Peyer's patch (tissue), 4 donors: ENCODE measurements at regions not wholly inside any gene's neighbourhood (a gene's known extent, or its start where the extent isn't known, plus 50 kb on each side); places are given as distances from the start of the nearest gene placed in this dataset.
A peak's percentile ranks its signal among the peaks of the same experiment; 100 is the strongest.

Experiments used
- DNase-seq, 3 donors: peaks; one replicate each; pipeline ENCODE4 v3.0.0-alpha.2; 2017 to 2019
- H3K27ac ChIP-seq, 4 donors: fragments of 200-600 bp; sonication (generic); one replicate each; pipeline ENCODE4 v1.5.1; 2016 to 2019
- H3K27me3 ChIP-seq, 2 donors: fragments of 200-600 bp; sonication (generic); one replicate each; pipeline ENCODE4 v1.5.1; 2019
- H3K36me3 ChIP-seq, 3 donors: fragments of 200-600 bp; sonication (generic); one replicate each; pipeline ENCODE4 v1.5.1; 2016 to 2019
- H3K4me1 ChIP-seq, 4 donors: fragments of 200-600 bp; sonication (generic); one replicate each; pipeline ENCODE4 v1.5.1; 2016 to 2019
- H3K4me3 ChIP-seq, 4 donors: fragments of 200-600 bp; sonication (generic); 1 replicate in 3 of 4; 2 replicates in 1 of 4; pipeline ENCODE4 v1.5.1; 2016 to 2019; ENCODE audit warnings: mild to moderate bottlenecking in 1 of 4
- H3K9me3 ChIP-seq, 4 donors: fragments of 200-600 bp; sonication (generic); one replicate each; pipeline ENCODE4 v1.5.1; 2016 to 2019; ENCODE audit warnings: mild to moderate bottlenecking in 1 of 4
- POLR2A ChIP-seq, 2 donors: fragments of 450-650 bp; IDR thresholded peaks; one replicate each; pipeline ENCODE4 v1.5.1; 2017; ENCODE audit warnings: antibody characterized with exemption in 2 of 2, mild to moderate bottlenecking in 2 of 2, moderate library complexity in 2 of 2
- TF ChIP-seq, protein P1 (sequence below), 6 experiments: fragments of 450-650 bp in 4 of 6; fragments of 200-600 bp in 2 of 6; sonication (generic) in 1 of 6; IDR thresholded peaks; one replicate each; pipeline ENCODE4 v1.5.1; 2017 to 2019; ENCODE audit warnings: antibody characterized with exemption in 6 of 6, mild to moderate bottlenecking in 3 of 6, moderate library complexity in 1 of 6

DNA sequence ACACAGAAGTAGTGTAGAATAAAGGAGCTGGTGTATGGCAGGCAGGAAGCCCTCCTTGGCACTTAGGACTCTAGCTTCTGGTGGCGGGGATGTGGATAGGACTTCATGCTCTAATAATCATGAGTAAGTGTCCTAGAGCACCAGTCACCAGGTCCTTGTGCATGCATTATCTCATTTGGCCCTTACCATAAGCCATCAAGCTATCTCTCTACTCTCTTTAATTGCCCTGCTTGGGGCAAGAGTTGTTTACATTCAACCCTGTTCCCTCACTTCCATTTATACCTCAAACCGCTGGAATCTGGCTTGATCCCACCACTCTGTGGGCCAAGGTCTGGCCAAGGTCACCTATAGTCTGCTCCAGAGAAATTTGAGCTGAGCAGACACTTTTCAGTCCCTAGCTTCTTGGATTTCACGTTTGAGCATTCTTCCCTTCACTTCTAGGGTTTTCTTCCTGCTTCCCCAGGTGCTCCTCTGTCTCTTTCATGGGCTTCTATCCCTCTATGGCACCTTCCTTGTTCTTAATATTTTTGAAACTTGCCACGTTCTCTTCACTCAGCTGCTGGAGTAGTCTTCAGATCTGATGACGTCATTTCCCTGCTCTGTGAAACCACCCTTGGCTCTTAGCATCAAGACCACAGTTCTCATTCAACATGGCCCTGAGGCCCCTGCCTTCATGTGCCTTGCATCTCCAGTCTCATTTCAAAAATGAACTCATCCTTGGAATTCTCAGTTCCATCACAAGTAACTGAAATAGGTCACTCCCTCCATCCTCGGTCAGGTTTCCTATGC lies 94.9 kb upstream of the GATA6 start:
- Histone ChIP-seq H3K27ac (peak overlapping the region in 3 of 4 donors; percentile 34 to 87 (median 79)), H3K36me3 (no peaks in the 10 kb centered on the region), H3K4me1 (peaks cover 0 to 13% (median 0%) of the 10 kb centered on the region in 4 donors), H3K9me3 (no peaks in the 10 kb centered on the region), H3K4me3 (no peak overlapping the region), H3K27me3 (no peaks in the 10 kb centered on the region)
- DNase-seq: peak in 1 of 3 donors; percentile 63
- TF ChIP-seq, protein P1, sequence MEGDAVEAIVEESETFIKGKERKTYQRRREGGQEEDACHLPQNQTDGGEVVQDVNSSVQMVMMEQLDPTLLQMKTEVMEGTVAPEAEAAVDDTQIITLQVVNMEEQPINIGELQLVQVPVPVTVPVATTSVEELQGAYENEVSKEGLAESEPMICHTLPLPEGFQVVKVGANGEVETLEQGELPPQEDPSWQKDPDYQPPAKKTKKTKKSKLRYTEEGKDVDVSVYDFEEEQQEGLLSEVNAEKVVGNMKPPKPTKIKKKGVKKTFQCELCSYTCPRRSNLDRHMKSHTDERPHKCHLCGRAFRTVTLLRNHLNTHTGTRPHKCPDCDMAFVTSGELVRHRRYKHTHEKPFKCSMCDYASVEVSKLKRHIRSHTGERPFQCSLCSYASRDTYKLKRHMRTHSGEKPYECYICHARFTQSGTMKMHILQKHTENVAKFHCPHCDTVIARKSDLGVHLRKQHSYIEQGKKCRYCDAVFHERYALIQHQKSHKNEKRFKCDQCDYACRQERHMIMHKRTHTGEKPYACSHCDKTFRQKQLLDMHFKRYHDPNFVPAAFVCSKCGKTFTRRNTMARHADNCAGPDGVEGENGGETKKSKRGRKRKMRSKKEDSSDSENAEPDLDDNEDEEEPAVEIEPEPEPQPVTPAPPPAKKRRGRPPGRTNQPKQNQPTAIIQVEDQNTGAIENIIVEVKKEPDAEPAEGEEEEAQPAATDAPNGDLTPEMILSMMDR (IDR thresholded peaks at IDR 0.05): no peak
- TF ChIP-seq POLR2A (IDR thresholded peaks at IDR 0.05): peak in 1 of 2 donors; percentile 46

GRCh38 chr18:22080035-22080434 lies 89.4 kb upstream of the GATA6 start:
- no peak for DNase-seq
- Histone ChIP-seq H3K4me1 (peaks cover 0 to 6% (median 0%) of the 10 kb centered on the region in 4 donors), H3K36me3 (no peaks in the 10 kb centered on the region), H3K9me3 (no peaks in the 10 kb centered on the region), H3K4me3 (no peak overlapping the region), H3K27ac (peak overlapping the region in 2 of 4 donors; percentile 33 to 77), H3K27me3 (no peaks in the 10 kb centered on the region)
- no peak for TF ChIP-seq POLR2A (IDR thresholded peaks at IDR 0.05)
- TF ChIP-seq, protein P1 (IDR thresholded peaks at IDR 0.05): no peak

GRCh38 chr18:22082408-22082807 lies 87.0 kb upstream of the GATA6 start:
- Histone ChIP-seq H3K36me3 (no peaks in the 10 kb centered on the region), H3K27ac (no peak overlapping the region), H3K9me3 (no peaks in the 10 kb centered on the region), H3K4me1 (peaks cover 0 to 8% (median 0%) of the 10 kb centered on the region in 4 donors), H3K27me3 (no peaks in the 10 kb centered on the region), H3K4me3 (no peak overlapping the region)
- TF ChIP-seq POLR2A (IDR thresholded peaks at IDR 0.05): no peak
- TF ChIP-seq, protein P1 (IDR thresholded peaks at IDR 0.05): no peak
- no peak for DNase-seq

GRCh38 chr18:22084547-22084946 lies 84.8 kb upstream of the GATA6 start:
- Histone ChIP-seq H3K36me3 (no peaks in the 10 kb centered on the region), H3K27ac (peak overlapping the region in 3 of 4 donors; percentile 46 to 92 (median 77)), H3K4me3 (peak overlapping the region in 2 of 4 donors; percentile 26 to 36), H3K9me3 (no peaks in the 10 kb centered on the region), H3K4me1 (peaks cover 0 to 15% (median 0%) of the 10 kb centered on the region in 4 donors), H3K27me3 (no peaks in the 10 kb centered on the region)
- peak in 2 of 3 donors; percentile 71 to 88 for DNase-seq
- TF ChIP-seq, protein P1 (IDR thresholded peaks at IDR 0.05): peak in 3 of 6 experiments; percentile 14 to 29 (median 27)
- peak; percentile 30 to 69 for TF ChIP-seq POLR2A (IDR thresholded peaks at IDR 0.05)

GRCh38 chr18:22086973-22087372 lies 82.4 kb upstream of the GATA6 start:
- H3K27me3 ChIP-seq: no peaks in the 10 kb centered on the region
- DNase-seq: peak in 1 of 3 donors; percentile 72
- no peak overlapping the region for H3K4me3 ChIP-seq
- no peaks in the 10 kb centered on the region for H3K9me3 ChIP-seq
- H3K36me3 ChIP-seq: no peaks in the 10 kb centered on the region
- peaks cover 0 to 8% (median 0%) of the 10 kb centered on the region in 4 donors for H3K4me1 ChIP-seq
- TF ChIP-seq, protein P1 (IDR thresholded peaks at IDR 0.05): no peak
- no peak for TF ChIP-seq POLR2A (IDR thresholded peaks at IDR 0.05)
- H3K27ac ChIP-seq: peak overlapping the region in 1 of 4 donors; percentile 48
